DND-41 (cell line): ENCODE measurements at regions not wholly inside any gene's neighbourhood (a gene's known extent, or its start where the extent isn't known, plus 50 kb on each side); places are given as distances from the start of the nearest gene placed in this dataset.

Source experiments
- CTCF ChIP-seq: IDR thresholded peaks from 2 replicates; pipeline ENCODE4 v1.5.1; 2012; ENCODE audit warnings: borderline replicate concordance, low read length, moderate library complexity, mild to moderate bottlenecking; ENCODE audit not compliant: poor library complexity, severe bottlenecking; ENCODE audit errors: extremely low read depth
- EZH2 ChIP-seq: IDR thresholded peaks from 3 replicates; pipeline ENCODE4 v1.6.1; 2012; ENCODE audit warnings: borderline replicate concordance, low read depth, mild to moderate bottlenecking, moderate library complexity, low read length, inconsistent platforms; ENCODE audit not compliant: severe bottlenecking

DNA sequence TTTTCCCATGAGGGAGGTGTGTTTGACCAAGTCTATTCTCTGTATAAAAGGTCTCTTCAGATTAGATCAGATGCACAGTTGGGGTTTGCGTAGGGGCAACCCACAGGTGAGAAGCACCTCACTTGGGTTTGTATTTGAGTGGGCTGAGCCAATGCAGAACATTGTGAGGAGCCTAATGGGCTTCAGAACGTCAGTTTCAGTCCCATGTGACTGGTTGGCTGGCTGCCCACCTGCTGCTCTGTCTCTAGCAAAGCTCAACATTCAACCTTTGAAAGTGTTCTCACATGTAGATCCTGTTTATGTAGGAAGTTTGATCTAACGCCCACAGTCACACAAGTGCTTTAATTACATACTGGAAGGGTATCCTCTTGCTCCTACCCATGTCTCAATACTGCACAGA lies 105.5 kb downstream of the FASLG start:
- TF ChIP-seq EZH2 = no peak
- no peak for TF ChIP-seq CTCF
